ENCODE measurements at regions not wholly inside any gene's neighbourhood (a gene's known extent, or its start where the extent isn't known, plus 50 kb on each side); places are given as distances from the start of the nearest gene placed in this dataset.

DNA sequence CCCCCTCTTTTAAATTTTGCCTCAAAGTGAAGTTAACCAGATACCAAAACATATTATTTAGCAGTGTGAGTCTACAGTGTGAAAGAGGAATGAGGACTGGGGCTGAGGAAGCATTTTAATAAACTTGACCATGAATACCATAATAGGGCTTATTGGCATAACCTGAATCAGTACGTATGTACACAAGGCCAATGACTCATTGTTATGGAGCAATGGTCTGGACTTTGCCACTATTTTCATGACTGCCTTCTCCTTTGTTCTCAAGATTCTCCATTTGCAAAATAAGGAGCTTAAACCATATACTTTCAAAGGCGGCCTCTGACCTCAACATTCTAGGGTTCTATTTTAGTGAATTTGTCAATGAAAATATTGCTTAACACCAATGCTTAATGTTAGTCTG is 102.8 kb upstream of the OR13H1 start:
- TF ChIP-seq, protein P1, sequence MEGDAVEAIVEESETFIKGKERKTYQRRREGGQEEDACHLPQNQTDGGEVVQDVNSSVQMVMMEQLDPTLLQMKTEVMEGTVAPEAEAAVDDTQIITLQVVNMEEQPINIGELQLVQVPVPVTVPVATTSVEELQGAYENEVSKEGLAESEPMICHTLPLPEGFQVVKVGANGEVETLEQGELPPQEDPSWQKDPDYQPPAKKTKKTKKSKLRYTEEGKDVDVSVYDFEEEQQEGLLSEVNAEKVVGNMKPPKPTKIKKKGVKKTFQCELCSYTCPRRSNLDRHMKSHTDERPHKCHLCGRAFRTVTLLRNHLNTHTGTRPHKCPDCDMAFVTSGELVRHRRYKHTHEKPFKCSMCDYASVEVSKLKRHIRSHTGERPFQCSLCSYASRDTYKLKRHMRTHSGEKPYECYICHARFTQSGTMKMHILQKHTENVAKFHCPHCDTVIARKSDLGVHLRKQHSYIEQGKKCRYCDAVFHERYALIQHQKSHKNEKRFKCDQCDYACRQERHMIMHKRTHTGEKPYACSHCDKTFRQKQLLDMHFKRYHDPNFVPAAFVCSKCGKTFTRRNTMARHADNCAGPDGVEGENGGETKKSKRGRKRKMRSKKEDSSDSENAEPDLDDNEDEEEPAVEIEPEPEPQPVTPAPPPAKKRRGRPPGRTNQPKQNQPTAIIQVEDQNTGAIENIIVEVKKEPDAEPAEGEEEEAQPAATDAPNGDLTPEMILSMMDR (conservative IDR thresholded peaks at IDR 0.05; ENCODE audit: low read length): no peak
- no peak for TF ChIP-seq EZH2phosphoT487 (IDR thresholded peaks at IDR 0.05; ENCODE audit: borderline replicate concordance, low read depth, low read length)

Data from OCI-LY7 (cell line).